HuH-7 (cell line): ENCODE measurements at regions not wholly inside any gene's neighbourhood (a gene's known extent, or its start where the extent isn't known, plus 50 kb on each side); places are given as distances from the start of the nearest gene placed in this dataset.
"Not testable (repeated sequence)": the region's sequence is repeated elsewhere in the genome, so short reads cannot be mapped to it uniquely, and the experiment has no call there.

Experiments
- DNase-seq: peaks from one replicate; pipeline ENCODE4 v3.0.0; 2011; ENCODE audit warnings: low spot score

DNA sequence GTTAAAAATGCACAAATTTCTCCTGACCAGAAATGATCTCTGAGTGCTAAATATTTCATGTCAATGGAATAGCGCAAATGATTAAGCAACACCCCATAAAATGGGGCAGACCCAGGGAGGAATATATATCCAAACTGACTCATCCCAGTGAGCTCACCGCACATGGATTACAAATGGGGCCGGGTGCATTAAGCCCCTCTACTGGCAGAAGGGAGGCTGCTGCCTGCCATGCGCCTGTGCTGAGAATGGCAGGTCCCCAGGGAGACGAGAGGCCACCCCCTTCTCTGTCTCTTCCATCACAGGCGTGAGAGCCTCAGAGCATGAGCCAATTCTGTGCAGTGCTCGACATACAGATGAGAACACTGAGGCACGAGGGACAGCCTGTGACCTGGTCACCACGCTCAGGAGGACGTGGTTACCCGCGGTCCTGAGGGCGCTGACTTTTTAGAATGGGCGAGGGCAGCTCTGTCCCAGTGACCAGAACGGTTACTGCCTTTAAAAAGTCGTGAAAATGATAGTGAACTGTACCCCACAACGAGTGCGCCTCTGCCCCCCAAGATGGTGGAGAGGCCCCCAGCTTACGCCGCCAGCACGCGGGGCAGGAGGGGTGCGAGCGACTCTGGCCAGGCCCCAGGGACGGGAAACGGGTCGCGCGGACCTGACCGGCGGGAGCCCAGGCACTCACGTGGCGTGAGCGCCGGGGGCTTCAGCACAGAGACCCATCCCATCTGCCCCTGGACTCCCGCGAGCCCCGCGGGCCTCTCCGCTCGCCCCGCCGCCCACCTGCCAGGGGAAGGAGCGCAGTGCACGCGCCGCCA is 130.2 kb upstream of the ALDH3B2 start:
- not testable (repeated sequence) for DNase-seq

- not testable (repeated sequence) for DNase-seq
Observed at GRCh38 chr11:67803519-67803918, 129.1 kb upstream of the ALDH3B2 start.

- not testable (repeated sequence) for DNase-seq
Observed at GRCh38 chr11:67803055-67803454, 128.6 kb upstream of the ALDH3B2 start.

DNA sequence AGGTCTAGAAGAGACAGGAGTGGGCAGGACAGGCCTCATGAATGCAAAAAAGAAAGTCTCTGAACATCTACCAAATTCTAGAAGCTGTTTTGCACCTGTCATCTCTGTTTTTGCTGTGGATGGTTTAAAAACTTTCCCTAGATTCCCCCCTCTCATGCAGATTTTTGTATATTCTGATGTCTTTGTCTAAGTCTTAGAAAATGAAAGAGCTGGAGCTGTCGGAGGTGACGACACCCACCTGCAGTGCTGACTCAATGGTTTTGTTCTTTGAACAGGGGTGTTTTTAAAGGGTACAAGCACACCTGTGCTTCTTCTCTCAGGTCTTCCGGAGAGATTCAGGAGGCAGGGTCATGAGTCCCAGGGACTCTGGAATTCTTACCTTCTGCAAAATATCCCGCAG is 128.2 kb upstream of the ALDH3B2 start:
- not testable (repeated sequence) for DNase-seq

- not testable (repeated sequence) for DNase-seq
Observed at GRCh38 chr11:67801397-67801796, 127.0 kb upstream of the ALDH3B2 start.

DNA sequence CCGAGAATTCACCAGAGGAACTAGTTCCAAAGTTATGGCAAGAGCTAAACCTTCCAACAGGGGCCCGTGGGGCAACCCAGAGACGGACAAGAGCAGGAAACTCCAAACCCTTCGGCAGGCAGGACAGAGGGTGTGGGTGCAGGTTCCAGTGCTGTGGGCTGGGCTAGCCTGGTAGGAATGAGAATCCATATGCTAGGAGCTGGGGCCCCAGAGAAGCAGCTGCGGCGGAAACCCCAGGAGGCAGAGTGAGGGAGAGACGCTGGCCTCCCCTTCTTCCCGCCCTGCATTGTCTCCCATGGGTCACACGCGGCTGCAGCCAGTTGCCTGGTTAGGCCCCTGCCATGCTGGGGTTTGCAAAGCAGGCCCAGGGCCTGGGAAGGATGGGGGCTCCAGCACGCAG is 126.2 kb upstream of the ALDH3B2 start:
- DNase-seq = not testable (repeated sequence)

GRCh38 chr11:67799808-67800207 is 125.4 kb upstream of the ALDH3B2 start:
- not testable (repeated sequence) for DNase-seq

GRCh38 chr11:67797726-67798521 is 123.5 kb upstream of the ALDH3B2 start:
- not testable (repeated sequence) for DNase-seq

DNA sequence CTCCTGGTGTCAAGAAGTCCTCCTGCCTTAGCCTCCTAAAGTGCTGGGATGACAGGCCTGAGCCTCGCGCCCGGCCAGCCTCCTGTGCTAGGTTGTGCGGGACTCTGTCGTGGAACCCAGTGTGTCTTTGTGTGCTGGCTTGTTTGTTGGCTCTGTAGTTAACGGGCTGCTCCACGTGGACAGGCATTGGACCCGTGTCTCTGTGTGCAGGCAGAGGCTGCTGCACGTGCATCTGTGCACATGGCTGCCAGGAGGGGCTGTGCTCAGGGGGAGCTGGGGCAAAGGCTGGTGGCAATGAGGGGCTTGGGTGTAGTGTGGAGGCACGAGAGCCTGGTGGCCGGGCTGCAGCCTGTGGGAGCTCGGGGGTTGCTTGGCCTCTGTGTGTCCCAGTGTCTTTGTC is 121.3 kb upstream of the ALDH3B2 start:
- DNase-seq = no peak

GRCh38 chr11:67793750-67794149 is 119.3 kb upstream of the ALDH3B2 start:
- DNase-seq = not testable (repeated sequence)

GRCh38 chr11:67792273-67792990 is 118.0 kb upstream of the ALDH3B2 start:
- not testable (repeated sequence) for DNase-seq

GRCh38 chr11:67791598-67792170 is 117.3 kb upstream of the ALDH3B2 start:
- DNase-seq = not testable (repeated sequence)

DNA sequence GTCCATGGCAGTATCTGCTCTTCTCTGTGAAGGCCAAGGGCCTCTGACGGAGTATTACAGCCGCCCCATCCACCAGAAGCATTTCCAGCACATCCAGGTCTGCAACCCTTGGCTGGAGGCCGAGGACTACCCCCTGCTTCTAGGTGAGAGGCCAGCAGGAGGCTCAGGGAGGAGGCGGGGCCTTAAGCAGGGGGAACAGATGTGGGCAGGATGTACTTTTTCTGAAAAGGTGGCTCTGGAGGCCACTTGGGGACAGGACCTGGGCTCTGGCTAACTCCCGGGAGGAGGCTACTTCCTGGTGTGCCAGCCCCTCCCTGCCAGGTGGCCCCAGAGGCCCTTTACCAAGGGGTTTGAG is 113.9 kb upstream of the ALDH3B2 start:
- DNase-seq = not testable (repeated sequence)

GRCh38 chr11:67787681-67788340 is 113.4 kb upstream of the ALDH3B2 start:
- DNase-seq = not testable (repeated sequence)

GRCh38 chr11:67781967-67782366 is 107.5 kb upstream of the ALDH3B2 start:
- not testable (repeated sequence) for DNase-seq

GRCh38 chr11:67781506-67781905 is 107.1 kb upstream of the ALDH3B2 start:
- not testable (repeated sequence) for DNase-seq

DNA sequence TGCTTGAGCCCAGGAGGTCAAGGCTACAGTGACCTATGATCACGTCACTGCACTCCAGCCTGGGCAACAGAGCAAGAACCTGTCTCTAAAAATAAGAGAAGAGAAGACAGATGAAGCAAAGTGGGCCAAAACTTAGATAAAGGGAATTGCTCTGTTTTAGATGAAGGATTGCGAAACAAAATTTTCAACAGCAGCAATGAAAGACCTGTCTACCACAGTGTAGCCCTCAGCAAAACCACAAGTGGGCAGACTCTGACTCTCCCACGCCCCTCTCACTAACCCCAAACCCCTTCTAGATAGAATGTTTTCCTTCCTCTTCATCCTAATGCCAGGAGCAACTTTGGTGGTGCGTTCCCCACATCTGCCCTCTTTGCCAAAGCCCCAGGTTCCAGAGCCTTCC is 105.6 kb upstream of the ALDH3B2 start:
- no peak for DNase-seq

DNA sequence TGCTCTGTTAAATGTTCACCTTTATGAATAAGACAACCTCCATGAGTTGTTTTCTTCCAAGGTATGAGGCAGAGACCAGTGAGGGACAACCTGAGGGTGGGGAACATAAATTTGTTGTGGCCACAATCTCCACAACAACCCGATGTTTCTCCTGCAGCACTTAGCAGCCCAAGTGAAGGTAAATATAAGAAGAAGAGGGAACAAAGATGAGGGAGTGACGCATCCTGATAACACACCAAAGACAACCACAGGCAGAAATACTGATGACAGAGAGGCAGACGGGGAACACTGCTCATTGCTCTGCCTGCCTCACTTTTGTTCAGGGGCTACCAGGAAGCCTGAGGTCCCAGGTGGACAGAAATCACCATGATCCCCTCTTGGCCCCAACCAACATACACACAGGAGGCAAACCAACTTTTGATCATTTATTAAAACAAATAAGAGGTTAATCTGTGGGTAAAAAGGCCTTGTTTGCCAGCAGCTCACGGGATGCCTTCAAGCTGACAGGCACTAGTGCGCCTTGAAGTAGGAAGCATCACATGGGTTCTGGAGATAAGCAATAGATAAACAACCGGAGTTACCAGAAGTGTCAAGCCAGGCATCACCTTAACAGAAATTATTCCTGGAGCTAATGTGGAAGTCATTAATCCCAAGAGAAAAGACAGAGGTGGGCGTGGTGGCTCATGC is 104.9 kb upstream of the ALDH3B2 start:
- DNase-seq = not testable (repeated sequence)

- DNase-seq = no peak
Observed at GRCh38 chr11:67776852-67777520, 102.6 kb upstream of the ALDH3B2 start.

GRCh38 chr11:67774175-67774574 is 99.8 kb upstream of the ALDH3B2 start:
- DNase-seq = not testable (repeated sequence)
